ENCODE measurements at regions not wholly inside any gene's neighbourhood (a gene's known extent, or its start where the extent isn't known, plus 50 kb on each side); places are given as distances from the start of the nearest gene placed in this dataset.

DNA sequence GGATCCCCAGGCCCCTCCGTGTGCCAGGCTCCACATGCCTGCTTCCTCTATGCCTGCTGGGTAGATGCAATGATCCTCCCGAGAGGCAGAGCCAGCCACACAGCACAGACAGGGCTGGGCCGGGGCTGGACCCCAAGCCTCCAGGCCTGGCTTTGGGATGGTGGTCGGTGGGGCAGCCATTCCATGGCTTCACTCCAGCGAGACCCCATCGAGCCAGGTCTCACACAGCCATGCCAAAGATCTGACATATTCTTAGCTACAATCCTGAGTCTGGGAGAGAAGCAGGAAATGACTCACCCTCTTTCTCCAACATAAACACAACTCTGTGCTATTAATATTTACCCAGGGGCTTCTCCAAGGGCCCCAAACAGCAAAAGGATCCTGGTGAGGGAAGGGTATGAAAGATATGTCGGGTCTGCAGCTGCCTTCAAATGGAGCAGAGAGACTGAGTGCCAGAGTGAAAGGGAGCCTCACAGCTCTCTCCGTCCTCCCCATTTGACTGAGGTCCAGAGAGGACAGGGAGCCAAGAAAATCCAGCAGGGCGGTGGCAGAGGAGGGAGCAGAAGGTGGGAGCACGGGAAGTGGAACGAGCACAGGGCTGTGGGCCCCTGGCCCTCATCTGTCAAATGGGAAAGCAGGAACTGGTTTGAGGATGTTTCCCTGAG, 639.5 kb downstream of the MATN1 start:
- TF ChIP-seq GATA2 (IDR thresholded peaks at IDR 0.05; ENCODE audit: low read depth, low read length), result no peak
- no peak for TF ChIP-seq GATA3 (IDR thresholded peaks at IDR 0.05; ENCODE audit: low read depth, low read length)

Measured in SH-SY5Y (cell line).